Astrocyte of the cerebellum (primary cell): ENCODE measurements at regions not wholly inside any gene's neighbourhood (a gene's known extent, or its start where the extent isn't known, plus 50 kb on each side); places are given as distances from the start of the nearest gene placed in this dataset.
"Not testable (repeated sequence)": the region's sequence is repeated elsewhere in the genome, so short reads cannot be mapped to it uniquely, and the experiment has no call there.

Source experiments
- DNase-seq: peaks from one replicate; pipeline ENCODE4 v3.0.0-alpha.2; 2011; ENCODE audit warnings: low read depth
- H3K4me3 ChIP-seq: 2 replicates; pipeline ENCODE4 v1.5.1; 2011; ENCODE audit warnings: mild to moderate bottlenecking, low read depth, low read length, moderate library complexity
- in situ Hi-C: cut with HindIII; loops from 2 replicates; pipeline ENCODE4 v1.10.0; 2017; ENCODE audit warnings: low sequenced_read_pairs
- TF ChIP-seq, protein P1 (sequence below): IDR thresholded peaks from 2 replicates; pipeline ENCODE4 v1.5.1; 2012; ENCODE audit warnings: low read length, low read depth, moderate library complexity, mild to moderate bottlenecking; ENCODE audit errors: missing control alignments

DNA sequence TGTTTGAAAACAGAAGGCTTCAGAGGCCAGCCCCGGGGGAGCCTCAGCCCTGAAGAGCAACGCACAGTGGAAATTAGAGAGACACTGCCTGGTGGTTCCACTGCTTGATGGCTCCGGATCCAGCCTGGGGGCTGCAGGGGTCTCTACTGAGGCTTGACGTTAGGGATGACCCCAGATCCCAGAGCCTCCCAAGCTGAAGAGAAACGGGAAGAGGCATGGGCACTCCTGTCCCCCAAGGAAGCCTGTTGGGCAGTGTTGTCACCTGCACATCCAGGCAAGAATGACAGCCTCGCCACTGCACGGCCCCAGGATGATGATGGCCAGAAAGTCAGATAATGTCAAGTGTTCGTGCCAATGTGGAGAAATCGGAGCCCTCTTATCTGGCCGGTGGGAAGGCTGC is 56.8 kb upstream of the FGF3 start:
- no peak overlapping the region for H3K4me3 ChIP-seq
- TF ChIP-seq, protein P1, sequence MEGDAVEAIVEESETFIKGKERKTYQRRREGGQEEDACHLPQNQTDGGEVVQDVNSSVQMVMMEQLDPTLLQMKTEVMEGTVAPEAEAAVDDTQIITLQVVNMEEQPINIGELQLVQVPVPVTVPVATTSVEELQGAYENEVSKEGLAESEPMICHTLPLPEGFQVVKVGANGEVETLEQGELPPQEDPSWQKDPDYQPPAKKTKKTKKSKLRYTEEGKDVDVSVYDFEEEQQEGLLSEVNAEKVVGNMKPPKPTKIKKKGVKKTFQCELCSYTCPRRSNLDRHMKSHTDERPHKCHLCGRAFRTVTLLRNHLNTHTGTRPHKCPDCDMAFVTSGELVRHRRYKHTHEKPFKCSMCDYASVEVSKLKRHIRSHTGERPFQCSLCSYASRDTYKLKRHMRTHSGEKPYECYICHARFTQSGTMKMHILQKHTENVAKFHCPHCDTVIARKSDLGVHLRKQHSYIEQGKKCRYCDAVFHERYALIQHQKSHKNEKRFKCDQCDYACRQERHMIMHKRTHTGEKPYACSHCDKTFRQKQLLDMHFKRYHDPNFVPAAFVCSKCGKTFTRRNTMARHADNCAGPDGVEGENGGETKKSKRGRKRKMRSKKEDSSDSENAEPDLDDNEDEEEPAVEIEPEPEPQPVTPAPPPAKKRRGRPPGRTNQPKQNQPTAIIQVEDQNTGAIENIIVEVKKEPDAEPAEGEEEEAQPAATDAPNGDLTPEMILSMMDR, result no peak
- DNase-seq, result no peak
- in situ Hi-C loops, result no loop called here

DNA sequence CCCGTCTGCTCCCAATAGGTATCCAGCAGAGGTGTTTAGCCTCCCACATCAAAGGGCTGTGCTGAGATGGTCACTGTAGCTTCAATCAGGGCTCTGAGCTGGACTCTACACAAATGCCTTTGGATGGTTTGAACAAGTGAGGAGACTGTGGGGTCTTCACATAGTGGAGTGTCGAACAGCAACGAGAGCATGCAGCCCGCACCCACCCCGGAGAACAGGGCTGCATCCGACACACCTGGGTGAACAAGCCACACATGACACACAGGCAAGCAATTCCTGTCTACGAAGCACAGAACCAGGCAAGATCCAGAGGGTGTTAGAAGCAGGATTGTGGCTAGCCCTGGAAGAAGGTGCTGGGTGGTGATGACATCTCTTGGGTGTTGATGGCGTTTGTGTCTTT is 58.0 kb upstream of the FGF3 start:
- in situ Hi-C loops, result no loop called here
- TF ChIP-seq, protein P1, result no peak
- H3K4me3 ChIP-seq, result no peak overlapping the region
- DNase-seq, result no peak

DNA sequence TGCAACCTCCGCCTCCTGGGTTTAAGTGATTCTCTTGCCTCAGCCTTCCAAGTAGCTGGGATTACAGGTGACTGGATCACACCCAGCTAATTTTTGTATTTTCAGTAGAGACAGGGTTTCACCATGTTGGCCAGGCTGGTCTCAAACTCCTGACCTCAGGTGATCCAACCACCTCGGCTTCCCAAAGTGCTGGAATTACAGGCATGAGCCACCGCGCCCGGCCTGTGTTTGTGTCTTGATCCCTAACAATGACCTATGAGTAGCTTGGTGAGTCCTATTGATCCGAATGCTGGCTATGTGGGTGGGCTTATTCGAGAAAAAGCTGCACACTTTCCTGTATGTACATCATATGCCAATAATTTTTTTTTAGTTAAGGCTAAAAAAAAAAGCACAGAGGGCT is 58.5 kb upstream of the FGF3 start:
- in situ Hi-C loops, DNase-seq: not testable (repeated sequence)

GRCh38 chr11:69878144-69878883 is 59.1 kb upstream of the FGF3 start:
- TF ChIP-seq, protein P1, result no peak
- no peak overlapping the region for H3K4me3 ChIP-seq
- DNase-seq, result no peak
- in situ Hi-C loops, result no loop called here

More for the DNA sequence above, 58.5 kb upstream of the FGF3 start:
- not testable (repeated sequence) for H3K4me3 ChIP-seq

- TF ChIP-seq, protein P1, result no peak
- no peak for DNase-seq
- in situ Hi-C loops, result no loop called here
- H3K4me3 ChIP-seq, result no peak overlapping the region
Measured at GRCh38 chr11:69878927-69879728, 59.9 kb upstream of the FGF3 start.

- no peak overlapping the region for H3K4me3 ChIP-seq
- no peak for DNase-seq
- in situ Hi-C loops, result no loop called here
- TF ChIP-seq, protein P1, result no peak
Measured at GRCh38 chr11:69879729-69880005, 60.5 kb upstream of the FGF3 start.
